Bronchial epithelial cell (primary cell): ENCODE measurements at regions not wholly inside any gene's neighbourhood (a gene's known extent, or its start where the extent isn't known, plus 50 kb on each side); places are given as distances from the start of the nearest gene placed in this dataset.

Source experiments
- DNase-seq: peaks from one replicate; pipeline ENCODE4 v3.0.0-alpha.2; 2010; ENCODE audit warnings: low read depth
- FAIRE-seq: peaks from 2 replicates; lab custom pipeline; 2011; peaks lifted over from hg19 to GRCh38; lab: Jason Lieb, UNC
- H3K27me3 ChIP-seq: 2 replicates; pipeline ENCODE4 v1.5.1; 2011; ENCODE audit warnings: low read length; ENCODE audit not compliant: control insufficient read depth, insufficient read depth
- H3K36me3 ChIP-seq: 2 replicates; pipeline ENCODE4 v1.5.1; 2011; ENCODE audit warnings: low read length; ENCODE audit not compliant: control insufficient read depth, insufficient read depth
- H3K4me3 ChIP-seq: 2 replicates; pipeline ENCODE4 v1.5.1; 2011; ENCODE audit warnings: mild to moderate bottlenecking, low read depth, low read length, control low read depth
- TF ChIP-seq, protein P1 (sequence below): IDR thresholded peaks from 2 replicates; pipeline ENCODE4 v1.5.1; 2011; ENCODE audit warnings: mild to moderate bottlenecking, moderate library complexity, low read length, control low read depth, inconsistent platforms; ENCODE audit not compliant: insufficient read depth, severe bottlenecking

DNA sequence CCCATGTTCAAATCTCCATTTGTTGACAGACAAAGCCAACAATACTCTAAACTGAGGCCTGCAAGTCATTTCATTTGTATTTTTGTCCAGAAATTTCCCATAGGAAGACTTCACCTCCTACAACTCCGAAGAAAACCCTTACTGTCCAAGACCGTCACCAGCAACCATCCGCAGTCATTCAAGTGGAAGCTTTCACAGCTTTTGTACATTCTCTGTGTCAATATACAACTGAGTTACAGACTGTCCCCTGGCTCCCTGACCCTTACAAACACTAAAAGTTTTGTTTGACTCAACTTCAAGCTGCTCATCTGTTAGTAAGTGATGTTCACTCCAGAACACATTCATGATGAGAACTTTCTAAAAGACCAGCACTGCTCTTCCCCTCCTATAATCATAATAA is 210.1 kb downstream of the DEPDC1B start:
- H3K36me3 ChIP-seq, result no peaks in the 10 kb centered on the region
- no peak for DNase-seq
- no peak overlapping the region for H3K4me3 ChIP-seq
- TF ChIP-seq, protein P1, sequence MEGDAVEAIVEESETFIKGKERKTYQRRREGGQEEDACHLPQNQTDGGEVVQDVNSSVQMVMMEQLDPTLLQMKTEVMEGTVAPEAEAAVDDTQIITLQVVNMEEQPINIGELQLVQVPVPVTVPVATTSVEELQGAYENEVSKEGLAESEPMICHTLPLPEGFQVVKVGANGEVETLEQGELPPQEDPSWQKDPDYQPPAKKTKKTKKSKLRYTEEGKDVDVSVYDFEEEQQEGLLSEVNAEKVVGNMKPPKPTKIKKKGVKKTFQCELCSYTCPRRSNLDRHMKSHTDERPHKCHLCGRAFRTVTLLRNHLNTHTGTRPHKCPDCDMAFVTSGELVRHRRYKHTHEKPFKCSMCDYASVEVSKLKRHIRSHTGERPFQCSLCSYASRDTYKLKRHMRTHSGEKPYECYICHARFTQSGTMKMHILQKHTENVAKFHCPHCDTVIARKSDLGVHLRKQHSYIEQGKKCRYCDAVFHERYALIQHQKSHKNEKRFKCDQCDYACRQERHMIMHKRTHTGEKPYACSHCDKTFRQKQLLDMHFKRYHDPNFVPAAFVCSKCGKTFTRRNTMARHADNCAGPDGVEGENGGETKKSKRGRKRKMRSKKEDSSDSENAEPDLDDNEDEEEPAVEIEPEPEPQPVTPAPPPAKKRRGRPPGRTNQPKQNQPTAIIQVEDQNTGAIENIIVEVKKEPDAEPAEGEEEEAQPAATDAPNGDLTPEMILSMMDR, result no peak
- no peaks in the 10 kb centered on the region for H3K27me3 ChIP-seq
- no peak for FAIRE-seq

GRCh38 chr5:60489377-60489776 is 210.6 kb downstream of the DEPDC1B start:
- Histone ChIP-seq H3K36me3 (no peaks in the 10 kb centered on the region), H3K4me3 (no peak overlapping the region), H3K27me3 (no peaks in the 10 kb centered on the region)
- DNase-seq, result peak; percentile 7
- no peak for FAIRE-seq
- TF ChIP-seq, protein P1, result no peak

DNA sequence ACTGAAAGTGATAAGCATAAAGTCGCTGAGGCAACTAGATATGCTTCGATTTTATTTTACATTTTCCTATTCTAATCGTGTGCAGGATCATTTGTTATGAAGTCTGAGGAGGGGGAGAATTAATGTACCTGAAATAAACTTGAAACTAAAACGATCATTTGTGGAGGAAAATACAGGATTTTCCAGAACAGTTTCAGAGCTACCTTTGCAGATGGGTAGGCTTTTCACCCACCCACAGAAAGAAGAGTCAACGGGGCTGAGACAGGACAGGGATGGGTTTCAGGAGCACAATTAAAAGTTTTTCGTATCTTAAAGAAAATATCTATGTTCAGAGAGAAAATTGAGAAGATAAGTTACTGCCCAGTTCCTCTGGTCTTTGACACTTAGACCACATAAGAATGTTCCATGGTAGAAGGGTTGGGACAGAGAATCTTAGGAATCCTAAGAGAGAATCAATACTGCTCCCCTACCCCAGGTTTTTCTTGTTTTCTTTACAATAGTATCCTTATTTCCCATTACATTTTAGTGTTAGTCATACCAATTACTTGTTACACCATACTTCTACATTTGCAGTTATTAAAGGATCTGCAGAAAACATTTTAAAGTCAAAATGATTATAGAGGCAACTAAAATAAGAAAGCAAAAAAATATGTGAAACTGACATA is 211.4 kb downstream of the DEPDC1B start:
- Histone ChIP-seq H3K36me3 (no peaks in the 10 kb centered on the region), H3K4me3 (peak overlapping the region; percentile 52), H3K27me3 (no peaks in the 10 kb centered on the region)
- DNase-seq (peak; percentile 23), FAIRE-seq (no peak)
- TF ChIP-seq, protein P1, result no peak

- Histone ChIP-seq H3K36me3 (no peaks in the 10 kb centered on the region), H3K27me3 (no peaks in the 10 kb centered on the region), H3K4me3 (peak overlapping the region; percentile 52)
- TF ChIP-seq, protein P1, result no peak
- DNase-seq (peak; percentile 90), FAIRE-seq (no peak)
Observed at GRCh38 chr5:60487885-60488442, 212.0 kb downstream of the DEPDC1B start.

- DNase-seq (no peak), FAIRE-seq (peak; percentile 43)
- Histone ChIP-seq H3K36me3 (no peaks in the 10 kb centered on the region), H3K27me3 (no peaks in the 10 kb centered on the region), H3K4me3 (no peak overlapping the region)
- TF ChIP-seq, protein P1, result no peak
Observed at GRCh38 chr5:60487476-60487875, 212.5 kb downstream of the DEPDC1B start.
